ENCODE measurements at regions not wholly inside any gene's neighbourhood (a gene's known extent, or its start where the extent isn't known, plus 50 kb on each side); places are given as distances from the start of the nearest gene placed in this dataset.

DNA sequence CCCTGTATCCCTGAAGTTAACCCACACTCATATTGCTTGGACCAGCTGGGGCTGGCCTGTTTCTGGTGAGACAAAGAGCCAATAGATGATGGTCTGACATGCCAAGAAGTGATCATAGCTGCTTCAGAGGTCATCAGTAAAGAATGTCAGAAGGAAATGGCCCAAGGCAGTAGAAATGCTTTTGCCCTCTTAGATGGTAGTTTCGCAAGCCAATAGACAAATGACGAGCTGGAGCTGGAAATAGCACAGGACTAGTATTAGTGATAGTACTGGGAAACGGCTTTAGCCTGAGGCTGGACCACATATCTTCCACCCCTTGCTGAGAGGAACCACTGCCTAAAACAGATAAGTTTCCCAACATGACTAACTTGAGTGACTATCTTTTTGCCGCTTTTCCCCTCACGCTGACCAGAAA, 176.1 kb upstream of the THBS1 start:
- Histone ChIP-seq H3K9me2 (ENCODE audit: insufficient read depth, low read length) (no peaks in the 10 kb centered on the region), H3K27me3 (ENCODE audit: insufficient read depth, low read depth, low read length) (no peaks in the 10 kb centered on the region), H3F3A (ENCODE audit: insufficient read depth, low read length, poor library complexity, severe bottlenecking) (no peaks in the 10 kb centered on the region), H4K20me1 (ENCODE audit: insufficient read depth) (no peaks in the 10 kb centered on the region), H3K4me3 (ENCODE audit: low read length) (no peak overlapping the region), H3K4me2 (ENCODE audit: low read length) (no peak overlapping the region), H3K9ac (ENCODE audit: low read length) (no peak overlapping the region), H2AFZ (ENCODE audit: low read depth, low read length) (no peak overlapping the region), H3K27ac (ENCODE audit: low read length) (no peak overlapping the region), H3K79me2 (replicated peaks; ENCODE audit: insufficient read depth, low read length) (no peaks in the 10 kb centered on the region), H3K36me3 (ENCODE audit: insufficient read depth, low read length) (no peaks in the 10 kb centered on the region), H3K9me3 (ENCODE audit: low read length) (no peaks in the 10 kb centered on the region)
- TF ChIP-seq, protein P1, sequence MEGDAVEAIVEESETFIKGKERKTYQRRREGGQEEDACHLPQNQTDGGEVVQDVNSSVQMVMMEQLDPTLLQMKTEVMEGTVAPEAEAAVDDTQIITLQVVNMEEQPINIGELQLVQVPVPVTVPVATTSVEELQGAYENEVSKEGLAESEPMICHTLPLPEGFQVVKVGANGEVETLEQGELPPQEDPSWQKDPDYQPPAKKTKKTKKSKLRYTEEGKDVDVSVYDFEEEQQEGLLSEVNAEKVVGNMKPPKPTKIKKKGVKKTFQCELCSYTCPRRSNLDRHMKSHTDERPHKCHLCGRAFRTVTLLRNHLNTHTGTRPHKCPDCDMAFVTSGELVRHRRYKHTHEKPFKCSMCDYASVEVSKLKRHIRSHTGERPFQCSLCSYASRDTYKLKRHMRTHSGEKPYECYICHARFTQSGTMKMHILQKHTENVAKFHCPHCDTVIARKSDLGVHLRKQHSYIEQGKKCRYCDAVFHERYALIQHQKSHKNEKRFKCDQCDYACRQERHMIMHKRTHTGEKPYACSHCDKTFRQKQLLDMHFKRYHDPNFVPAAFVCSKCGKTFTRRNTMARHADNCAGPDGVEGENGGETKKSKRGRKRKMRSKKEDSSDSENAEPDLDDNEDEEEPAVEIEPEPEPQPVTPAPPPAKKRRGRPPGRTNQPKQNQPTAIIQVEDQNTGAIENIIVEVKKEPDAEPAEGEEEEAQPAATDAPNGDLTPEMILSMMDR (IDR thresholded peaks at IDR 0.05; ENCODE audit: poor library complexity, severe bottlenecking) = no peak
- TF ChIP-seq POLR2AphosphoS5 (IDR thresholded peaks at IDR 0.05) (no peak), RAD21 (conservative IDR thresholded peaks at IDR 0.05) (no peak), EP300 (conservative IDR thresholded peaks at IDR 0.05; ENCODE audit: poor library complexity, severe bottlenecking) (no peak), EZH2 (IDR thresholded peaks at IDR 0.05; ENCODE audit: borderline replicate concordance, insufficient read depth, low read length, poor library complexity, severe bottlenecking) (no peak), MXI1 (conservative IDR thresholded peaks at IDR 0.05; ENCODE audit: poor library complexity, severe bottlenecking) (no peak), TAF1 (IDR thresholded peaks at IDR 0.05; ENCODE audit: low read depth) (no peak), SMC3 (conservative IDR thresholded peaks at IDR 0.05; ENCODE audit: poor library complexity) (no peak)
- TF ChIP-seq, protein P2, sequence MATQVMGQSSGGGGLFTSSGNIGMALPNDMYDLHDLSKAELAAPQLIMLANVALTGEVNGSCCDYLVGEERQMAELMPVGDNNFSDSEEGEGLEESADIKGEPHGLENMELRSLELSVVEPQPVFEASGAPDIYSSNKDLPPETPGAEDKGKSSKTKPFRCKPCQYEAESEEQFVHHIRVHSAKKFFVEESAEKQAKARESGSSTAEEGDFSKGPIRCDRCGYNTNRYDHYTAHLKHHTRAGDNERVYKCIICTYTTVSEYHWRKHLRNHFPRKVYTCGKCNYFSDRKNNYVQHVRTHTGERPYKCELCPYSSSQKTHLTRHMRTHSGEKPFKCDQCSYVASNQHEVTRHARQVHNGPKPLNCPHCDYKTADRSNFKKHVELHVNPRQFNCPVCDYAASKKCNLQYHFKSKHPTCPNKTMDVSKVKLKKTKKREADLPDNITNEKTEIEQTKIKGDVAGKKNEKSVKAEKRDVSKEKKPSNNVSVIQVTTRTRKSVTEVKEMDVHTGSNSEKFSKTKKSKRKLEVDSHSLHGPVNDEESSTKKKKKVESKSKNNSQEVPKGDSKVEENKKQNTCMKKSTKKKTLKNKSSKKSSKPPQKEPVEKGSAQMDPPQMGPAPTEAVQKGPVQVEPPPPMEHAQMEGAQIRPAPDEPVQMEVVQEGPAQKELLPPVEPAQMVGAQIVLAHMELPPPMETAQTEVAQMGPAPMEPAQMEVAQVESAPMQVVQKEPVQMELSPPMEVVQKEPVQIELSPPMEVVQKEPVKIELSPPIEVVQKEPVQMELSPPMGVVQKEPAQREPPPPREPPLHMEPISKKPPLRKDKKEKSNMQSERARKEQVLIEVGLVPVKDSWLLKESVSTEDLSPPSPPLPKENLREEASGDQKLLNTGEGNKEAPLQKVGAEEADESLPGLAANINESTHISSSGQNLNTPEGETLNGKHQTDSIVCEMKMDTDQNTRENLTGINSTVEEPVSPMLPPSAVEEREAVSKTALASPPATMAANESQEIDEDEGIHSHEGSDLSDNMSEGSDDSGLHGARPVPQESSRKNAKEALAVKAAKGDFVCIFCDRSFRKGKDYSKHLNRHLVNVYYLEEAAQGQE (IDR thresholded peaks at IDR 0.05; ENCODE audit: borderline replicate concordance) = no peak

DNA sequence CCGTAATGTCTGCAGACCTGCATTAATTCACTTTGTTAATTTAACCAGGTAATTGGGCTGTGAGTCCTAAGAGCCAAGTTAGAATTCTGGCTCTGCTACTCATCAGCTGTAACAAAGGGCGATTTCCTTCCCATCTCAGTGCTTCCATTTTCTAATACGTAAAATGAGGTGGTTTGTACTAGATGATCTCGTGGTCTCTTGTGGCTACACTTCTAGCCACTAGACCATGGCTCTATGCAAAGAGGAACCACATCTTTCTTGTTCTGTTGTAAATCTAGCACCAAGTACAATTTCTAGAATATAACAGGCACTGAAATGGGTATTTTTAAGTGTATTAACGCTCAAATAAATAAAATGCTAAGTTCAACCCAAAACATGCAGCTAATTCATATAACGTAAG, 174.4 kb upstream of the THBS1 start:
- no peak overlapping the region for H3K4me2 ChIP-seq (ENCODE audit: low read length)
- H3K36me3 ChIP-seq (ENCODE audit: insufficient read depth, low read length) = no peaks in the 10 kb centered on the region
- no peak overlapping the region for H2AFZ ChIP-seq (ENCODE audit: low read depth, low read length)
- H3K9ac ChIP-seq (ENCODE audit: low read length) = no peak overlapping the region
- H3K4me3 ChIP-seq (ENCODE audit: low read length) = no peak overlapping the region
- no peaks in the 10 kb centered on the region for H3F3A ChIP-seq (ENCODE audit: insufficient read depth, low read length, poor library complexity, severe bottlenecking)
- TF ChIP-seq EP300 (conservative IDR thresholded peaks at IDR 0.05; ENCODE audit: poor library complexity, severe bottlenecking) (no peak), MXI1 (conservative IDR thresholded peaks at IDR 0.05; ENCODE audit: poor library complexity, severe bottlenecking) (no peak), TAF1 (IDR thresholded peaks at IDR 0.05; ENCODE audit: low read depth) (no peak), EZH2 (IDR thresholded peaks at IDR 0.05; ENCODE audit: borderline replicate concordance, insufficient read depth, low read length, poor library complexity, severe bottlenecking) (no peak), POLR2AphosphoS5 (IDR thresholded peaks at IDR 0.05) (no peak), SMC3 (conservative IDR thresholded peaks at IDR 0.05; ENCODE audit: poor library complexity) (no peak), RAD21 (conservative IDR thresholded peaks at IDR 0.05) (no peak)
- TF ChIP-seq, protein P2 (IDR thresholded peaks at IDR 0.05; ENCODE audit: borderline replicate concordance) = no peak
- TF ChIP-seq, protein P1 (IDR thresholded peaks at IDR 0.05; ENCODE audit: poor library complexity, severe bottlenecking) = no peak
- H3K9me3 ChIP-seq (ENCODE audit: low read length) = no peaks in the 10 kb centered on the region
- no peaks in the 10 kb centered on the region for H3K79me2 ChIP-seq (replicated peaks; ENCODE audit: insufficient read depth, low read length)
- no peaks in the 10 kb centered on the region for H4K20me1 ChIP-seq (ENCODE audit: insufficient read depth)
- no peaks in the 10 kb centered on the region for H3K9me2 ChIP-seq (ENCODE audit: insufficient read depth, low read length)
- no peaks in the 10 kb centered on the region for H3K27me3 ChIP-seq (ENCODE audit: insufficient read depth, low read depth, low read length)
- no peak overlapping the region for H3K27ac ChIP-seq (ENCODE audit: low read length)
